ENCODE measurements at regions not wholly inside any gene's neighbourhood (a gene's known extent, or its start where the extent isn't known, plus 50 kb on each side); places are given as distances from the start of the nearest gene placed in this dataset. TPM values are rescaled to one million over a fixed set of nuclear protein-coding genes. Genes with fewer than 3 reads are reported as not detected.

- Histone ChIP-seq H4K91ac (ENCODE audit: low read depth, low read length, poor library complexity) (no peak overlapping the region), H3K4me1 (ENCODE audit: control insufficient read depth in 2 of 2, insufficient read depth in 1 of 2, low read depth in 1 of 2, low read length in 2 of 2) (peaks cover 0 to 5% of the 10 kb centered on the region in 2 donors), H2AFZ (ENCODE audit: low read length) (no peak overlapping the region), H3K27me3 (ENCODE audit: control insufficient read depth in 3 of 3, insufficient read depth in 3 of 3, low read depth in 1 of 3, low read length in 3 of 3) (no peaks in the 10 kb centered on the region), H3K4me2 (ENCODE audit: insufficient read depth, low read length, poor library complexity, severe bottlenecking) (peak overlapping the region; percentile 11), H2BK12ac (ENCODE audit: low read length) (no peak overlapping the region), H3K27ac (replicated peaks; ENCODE audit: low read length) (no peak overlapping the region), H3K4ac (ENCODE audit: low read length) (no peak overlapping the region), H4K8ac (ENCODE audit: low read depth, low read length) (no peak overlapping the region), H3K79me1 (ENCODE audit: low read depth, low read length) (no peaks in the 10 kb centered on the region), H2AK5ac (ENCODE audit: low read depth, low read length) (no peak overlapping the region), H2BK15ac (ENCODE audit: low read length) (no peak overlapping the region), H2BK120ac (ENCODE audit: low read depth, low read length) (no peak overlapping the region), H3K14ac (ENCODE audit: low read length) (no peak overlapping the region), H3K4me3 (ENCODE audit: low read length in 2 of 2) (no peak overlapping the region), H3K9ac (ENCODE audit: low read depth, low read length, poor library complexity) (no peak overlapping the region), H3K18ac (ENCODE audit: low read length) (no peak overlapping the region), H3K9me3 (replicated peaks in 1 of 2; ENCODE audit: control insufficient read depth in 2 of 2, insufficient read depth in 1 of 2, low read depth in 1 of 2, low read length in 2 of 2) (no peaks in the 10 kb centered on the region), H2BK5ac (ENCODE audit: low read length) (no peak overlapping the region), H3K23ac (ENCODE audit: low read depth, low read length, poor library complexity) (no peak overlapping the region), H3K36me3 (replicated peaks in 1 of 2; ENCODE audit: control insufficient read depth in 2 of 2, insufficient read depth in 2 of 2, low read length in 2 of 2) (no peaks in the 10 kb centered on the region)
- WGBS, 2 donors (ENCODE audit: extremely low coverage in 2 of 2, insufficient read length in 2 of 2, insufficient replicate concordance in 1 of 2) = no CpG with 5 or more reads among the region's 2 CpGs
- DNase-seq (ENCODE audit: low spot score) = no peak
These were observed 49.9 kb upstream of the RBBP8 start for GRCh38 chr18:22883179-22883578.

Small RNAs in the stretch of these regions (small RNA-seq; reads per million reads assigned to genes)
- gene RNU6-1032P (ENCODE audit: insufficient read depth) = not detected

All from neuronal stem cell (in vitro differentiated cells).